BE2C (cell line): ENCODE measurements at regions not wholly inside any gene's neighbourhood (a gene's known extent, or its start where the extent isn't known, plus 50 kb on each side); places are given as distances from the start of the nearest gene placed in this dataset.
"Not testable (repeated sequence)": the region's sequence is repeated elsewhere in the genome, so short reads cannot be mapped to it uniquely, and the experiment has no call there.

ENCODE experiments used
- DNase-seq: peaks from one replicate; pipeline ENCODE4 v3.0.0-alpha.2; 2020
- H3K27me3 ChIP-seq: fragments of 250-450 bp; sonication (Bioruptor Pico); 2 replicates; pipeline ENCODE4 v1.5.1; 2020; ENCODE audit warnings: mild to moderate bottlenecking
- H3K36me3 ChIP-seq: fragments of 250-450 bp; sonication (Bioruptor Pico); 2 replicates; pipeline ENCODE4 v1.5.1; 2020; ENCODE audit warnings: mild to moderate bottlenecking
- H3K4me1 ChIP-seq: fragments of 250-450 bp; sonication (Bioruptor Pico); 2 replicates; pipeline ENCODE4 v1.5.1; 2020
- H3K4me3 ChIP-seq: 2 replicates; pipeline ENCODE4 v1.5.1; 2011; ENCODE audit warnings: low read depth, low read length
- H3K9me3 ChIP-seq: fragments of 250-450 bp; sonication (Bioruptor Pico); 2 replicates; pipeline ENCODE4 v1.5.1; 2020
- CTCF ChIP-seq: IDR thresholded peaks from 2 replicates; pipeline ENCODE4 v1.5.1; 2012; ENCODE audit warnings: mild to moderate bottlenecking, low read depth, low read length

GRCh38 chr12:90548595-90548994 lies 406.4 kb downstream of the CCER1 start:
- TF ChIP-seq CTCF: no peak
- Histone ChIP-seq H3K9me3 (no peaks in the 10 kb centered on the region), H3K4me3 (no peak overlapping the region), H3K27me3 (no peaks in the 10 kb centered on the region), H3K4me1 (no peaks in the 10 kb centered on the region), H3K36me3 (no peaks in the 10 kb centered on the region)
- DNase-seq: no peak

- TF ChIP-seq CTCF: no peak
- no peak for DNase-seq
- no peaks in the 10 kb centered on the region for H3K27me3 ChIP-seq
- H3K4me1 ChIP-seq: no peaks in the 10 kb centered on the region
- no peaks in the 10 kb centered on the region for H3K9me3 ChIP-seq
- no peaks in the 10 kb centered on the region for H3K36me3 ChIP-seq
- H3K4me3 ChIP-seq: no peak overlapping the region
These were observed 408.5 kb downstream of the CCER1 start for GRCh38 chr12:90546511-90546910.

- Histone ChIP-seq H3K36me3 (no peaks in the 10 kb centered on the region), H3K4me1 (no peaks in the 10 kb centered on the region), H3K9me3 (no peaks in the 10 kb centered on the region), H3K4me3 (no peak overlapping the region), H3K27me3 (no peaks in the 10 kb centered on the region)
- TF ChIP-seq CTCF: no peak
- DNase-seq: no peak
These were observed 411.1 kb downstream of the CCER1 start for GRCh38 chr12:90543841-90544240.

GRCh38 chr12:90543374-90543773 lies 411.6 kb downstream of the CCER1 start:
- H3K36me3 ChIP-seq: no peaks in the 10 kb centered on the region
- H3K9me3 ChIP-seq: no peaks in the 10 kb centered on the region
- no peak overlapping the region for H3K4me3 ChIP-seq
- TF ChIP-seq CTCF: no peak
- no peaks in the 10 kb centered on the region for H3K4me1 ChIP-seq
- no peak for DNase-seq
- no peaks in the 10 kb centered on the region for H3K27me3 ChIP-seq

- not testable (repeated sequence) for DNase-seq, H3K27me3 ChIP-seq, H3K36me3 ChIP-seq, H3K4me3 ChIP-seq, H3K9me3 ChIP-seq, H3K4me1 ChIP-seq
These were observed 412.1 kb downstream of the CCER1 start for GRCh38 chr12:90542852-90543251.

- H3K27me3 ChIP-seq, H3K9me3 ChIP-seq, H3K36me3 ChIP-seq, H3K4me3 ChIP-seq, DNase-seq, H3K4me1 ChIP-seq: not testable (repeated sequence)
These were observed 421.1 kb downstream of the CCER1 start for GRCh38 chr12:90533828-90534227.

GRCh38 chr12:90520002-90520734 lies 434.8 kb downstream of the CCER1 start:
- Histone ChIP-seq H3K4me1 (no peaks in the 10 kb centered on the region), H3K4me3 (no peak overlapping the region), H3K36me3 (no peaks in the 10 kb centered on the region), H3K27me3 (no peaks in the 10 kb centered on the region), H3K9me3 (no peaks in the 10 kb centered on the region)
- DNase-seq: no peak
- TF ChIP-seq CTCF: no peak
